Smooth muscle cell (in vitro differentiated cells): ENCODE measurements at regions not wholly inside any gene's neighbourhood (a gene's known extent, or its start where the extent isn't known, plus 50 kb on each side); places are given as distances from the start of the nearest gene placed in this dataset.

Experiments
- DNase-seq: peaks from one replicate; lab custom pipeline; 2025; ENCODE audit not compliant: unreplicated experiment; lab: John Stamatoyannopoulos, UW
- H2AFZ ChIP-seq: fragments of 200-600 bp; sonication (generic); 2 replicates; pipeline ENCODE4 v1.6.0; 2016; ENCODE audit warnings: antibody characterized with exemption, low read depth, mild to moderate bottlenecking
- H3F3A ChIP-seq: fragments of 200-600 bp; sonication (generic); 2 replicates; pipeline ENCODE4 v1.6.0; 2017; ENCODE audit warnings: antibody characterized with exemption, low read depth
- H3K27ac ChIP-seq: fragments of 200-600 bp; sonication (generic); 2 replicates; pipeline ENCODE4 v1.5.1; 2016; ENCODE audit warnings: low read depth, mild to moderate bottlenecking
- H3K27me3 ChIP-seq: fragments of 200-600 bp; sonication (generic); 2 replicates; pipeline ENCODE4 v1.6.1; 2016; ENCODE audit warnings: low read depth, mild to moderate bottlenecking
- H3K36me3 ChIP-seq: fragments of 200-600 bp; sonication (generic); 2 replicates; pipeline ENCODE4 v1.5.1; 2016; ENCODE audit warnings: low read depth
- H3K4me1 ChIP-seq: fragments of 200-600 bp; sonication (generic); 2 replicates; pipeline ENCODE4 v1.5.1; 2016; ENCODE audit warnings: low read depth
- H3K4me2 ChIP-seq: fragments of 200-600 bp; sonication (generic); 2 replicates; pipeline ENCODE4 v1.6.0; 2016; ENCODE audit warnings: mild to moderate bottlenecking
- H3K4me3 ChIP-seq: fragments of 200-600 bp; sonication (generic); 2 replicates; pipeline ENCODE4 v1.5.1; 2016; ENCODE audit warnings: mild to moderate bottlenecking
- H3K79me2 ChIP-seq: fragments of 200-600 bp; sonication (generic); 2 replicates; pipeline ENCODE4 v1.6.0; 2016; ENCODE audit warnings: low read depth, mild to moderate bottlenecking
- H3K9ac ChIP-seq: fragments of 200-600 bp; sonication (generic); 2 replicates; pipeline ENCODE4 v1.6.0; 2016; ENCODE audit warnings: low read depth
- H3K9me3 ChIP-seq: fragments of 200-600 bp; sonication (generic); replicated peaks from 2 replicates; pipeline ENCODE4 v1.5.1; 2016; ENCODE audit warnings: low read depth
- H4K20me1 ChIP-seq: fragments of 200-600 bp; sonication (generic); 2 replicates; pipeline ENCODE4 v1.6.0; 2016; ENCODE audit warnings: low read depth
- CTCF ChIP-seq: fragments of 200-600 bp; sonication (generic); IDR thresholded peaks from 2 replicates; pipeline ENCODE4 v1.5.1; 2017; ENCODE audit warnings: borderline replicate concordance, mild to moderate bottlenecking, antibody characterized with exemption; ENCODE audit not compliant: insufficient read depth, poor library complexity, severe bottlenecking
- WGBS: methylation state at CpG from one replicate; pipeline ENCODE4 v1.1.7; 2016; ENCODE audit warnings: low lambda C conversion rate; 5-methylcytosine and 5-hydroxymethylcytosine counted together

GRCh38 chr5:99076723-99077640 lies 148.2 kb upstream of the CHD1 start:
- Histone ChIP-seq H3K9me3 (no peaks in the 10 kb centered on the region), H2AFZ (no peak overlapping the region), H3K4me3 (no peak overlapping the region), H4K20me1 (no peaks in the 10 kb centered on the region), H3K9ac (no peak overlapping the region), H3K4me1 (no peaks in the 10 kb centered on the region), H3K79me2 (no peaks in the 10 kb centered on the region), H3K27me3 (no peaks in the 10 kb centered on the region), H3K4me2 (no peak overlapping the region), H3K27ac (no peak overlapping the region), H3F3A (no peaks in the 10 kb centered on the region), H3K36me3 (no peaks in the 10 kb centered on the region)
- no peak for TF ChIP-seq CTCF
- WGBS: 60% methylated on average over 4 of the region's 4 CpGs
- no peak for DNase-seq

- Histone ChIP-seq H3K9me3 (no peaks in the 10 kb centered on the region), H3K4me2 (no peak overlapping the region), H3K4me1 (no peaks in the 10 kb centered on the region), H3K27me3 (no peaks in the 10 kb centered on the region), H3K27ac (no peak overlapping the region), H2AFZ (no peak overlapping the region), H4K20me1 (no peaks in the 10 kb centered on the region), H3K4me3 (no peak overlapping the region), H3K36me3 (no peaks in the 10 kb centered on the region), H3K79me2 (no peaks in the 10 kb centered on the region), H3F3A (no peaks in the 10 kb centered on the region), H3K9ac (no peak overlapping the region)
- TF ChIP-seq CTCF: no peak
- no peak for DNase-seq
- WGBS: 91% methylated on average over 1 of the region's 1 CpG
Observed at GRCh38 chr5:99072846-99073245, 144.0 kb upstream of the CHD1 start.

GRCh38 chr5:99070822-99071221 lies 142.0 kb upstream of the CHD1 start:
- Histone ChIP-seq H3F3A (no peaks in the 10 kb centered on the region), H3K4me2 (no peak overlapping the region), H3K79me2 (no peaks in the 10 kb centered on the region), H2AFZ (no peak overlapping the region), H3K27me3 (no peaks in the 10 kb centered on the region), H3K4me1 (no peaks in the 10 kb centered on the region), H3K9me3 (no peaks in the 10 kb centered on the region), H4K20me1 (no peaks in the 10 kb centered on the region), H3K4me3 (no peak overlapping the region), H3K9ac (no peak overlapping the region), H3K36me3 (no peaks in the 10 kb centered on the region), H3K27ac (no peak overlapping the region)
- TF ChIP-seq CTCF: no peak
- WGBS: 68% methylated on average over 2 of the region's 2 CpGs
- DNase-seq: no peak

GRCh38 chr5:99070362-99070761 lies 141.6 kb upstream of the CHD1 start:
- no peak overlapping the region for H2AFZ ChIP-seq
- no peaks in the 10 kb centered on the region for H3K9me3 ChIP-seq
- no peaks in the 10 kb centered on the region for H3K27me3 ChIP-seq
- 81% methylated on average over 4 of the region's 4 CpGs for WGBS
- H4K20me1 ChIP-seq: no peaks in the 10 kb centered on the region
- H3K4me3 ChIP-seq: no peak overlapping the region
- TF ChIP-seq CTCF: no peak
- H3F3A ChIP-seq: no peaks in the 10 kb centered on the region
- H3K9ac ChIP-seq: no peak overlapping the region
- no peaks in the 10 kb centered on the region for H3K4me1 ChIP-seq
- no peak overlapping the region for H3K27ac ChIP-seq
- H3K79me2 ChIP-seq: no peaks in the 10 kb centered on the region
- DNase-seq: no peak
- H3K36me3 ChIP-seq: no peaks in the 10 kb centered on the region
- H3K4me2 ChIP-seq: no peak overlapping the region
